Ovary (tissue), 3 donors: ENCODE measurements at regions not wholly inside any gene's neighbourhood (a gene's known extent, or its start where the extent isn't known, plus 50 kb on each side); places are given as distances from the start of the nearest gene placed in this dataset.

Experiments
- CTCF ChIP-seq, 3 donors: fragments of 450-650 bp in 2 of 3; fragments of 200-600 bp in 1 of 3; IDR thresholded peaks; one replicate each; pipeline versions ENCODE4 v1.5.1 to v1.8.0; 2016 to 2022; ENCODE audit warnings: antibody characterized with exemption in 3 of 3, mild to moderate bottlenecking in 1 of 3
- EP300 ChIP-seq: sonication (generic); formaldehyde crosslinking; IDR thresholded peaks from one replicate; pipeline ENCODE4 v1.6.1; 2017; ENCODE audit warnings: antibody characterized with exemption
- POLR2A ChIP-seq: fragments of 450-650 bp; IDR thresholded peaks from one replicate; pipeline ENCODE4 v1.6.1; 2017; ENCODE audit warnings: antibody characterized with exemption, mild to moderate bottlenecking, moderate library complexity
- donor health status: DM: no; HTN: no; CAD: no.

- no peak for TF ChIP-seq CTCF (IDR thresholded peaks at IDR 0.05)
- TF ChIP-seq POLR2A = no peak
- TF ChIP-seq EP300 = no peak
Observed at GRCh38 chr13:19062801-19063200, 118.8 kb downstream of the TUBA3C start.
